NAMALWA (cell line): ENCODE measurements at regions not wholly inside any gene's neighbourhood (a gene's known extent, or its start where the extent isn't known, plus 50 kb on each side); places are given as distances from the start of the nearest gene placed in this dataset.
"Not testable (repeated sequence)": the region's sequence is repeated elsewhere in the genome, so short reads cannot be mapped to it uniquely, and the experiment has no call there.

Experiments
- DNase-seq: peaks from one replicate; pipeline ENCODE4 v3.0.0-alpha.2; 2015; ENCODE audit warnings: low spot score

- DNase-seq: no peak
Observed at GRCh38 chr3:21989341-21990042, 238.5 kb upstream of the ZNF385D start.

DNA sequence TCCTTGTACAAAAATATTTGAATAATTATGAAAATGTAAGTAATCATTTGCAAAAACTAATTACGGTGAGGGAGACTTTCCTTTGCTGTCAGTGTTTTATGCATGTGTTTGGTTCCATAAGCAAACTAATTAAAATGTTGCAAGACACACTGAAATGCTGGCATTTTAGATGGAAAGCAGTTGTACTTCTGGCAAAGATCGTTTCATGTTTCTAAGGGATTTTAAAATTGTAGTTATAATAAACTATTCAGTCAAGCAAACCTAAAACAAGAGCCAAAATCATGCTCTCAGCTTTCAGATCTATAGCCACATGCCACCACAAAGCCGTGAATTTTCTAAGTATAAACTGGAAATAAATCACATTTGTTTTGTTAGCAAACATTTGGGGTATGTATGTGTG is 240.1 kb upstream of the ZNF385D start:
- no peak for DNase-seq

GRCh38 chr3:21995079-21995607 is 244.1 kb upstream of the ZNF385D start:
- DNase-seq: no peak

GRCh38 chr3:22007368-22007767 is 256.4 kb upstream of the ZNF385D start:
- DNase-seq: no peak

DNA sequence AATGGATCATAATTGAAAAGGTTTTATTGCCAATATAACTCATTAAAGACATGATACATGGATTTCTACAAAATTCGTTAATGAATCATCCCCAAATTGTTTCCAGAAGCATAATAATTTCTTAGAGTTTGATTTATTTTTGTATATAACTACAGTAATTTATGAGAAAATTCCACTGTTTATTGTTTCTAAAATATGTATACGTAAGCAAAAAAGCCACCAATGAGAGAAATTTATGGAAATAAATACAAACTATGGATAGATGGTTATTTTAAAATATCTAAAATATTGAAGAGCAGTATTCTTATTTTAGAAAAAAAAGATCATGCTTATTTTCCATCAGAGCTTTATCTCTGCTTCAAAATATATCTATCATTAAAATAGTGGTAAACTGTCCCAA is 260.0 kb upstream of the ZNF385D start:
- no peak for DNase-seq

DNA sequence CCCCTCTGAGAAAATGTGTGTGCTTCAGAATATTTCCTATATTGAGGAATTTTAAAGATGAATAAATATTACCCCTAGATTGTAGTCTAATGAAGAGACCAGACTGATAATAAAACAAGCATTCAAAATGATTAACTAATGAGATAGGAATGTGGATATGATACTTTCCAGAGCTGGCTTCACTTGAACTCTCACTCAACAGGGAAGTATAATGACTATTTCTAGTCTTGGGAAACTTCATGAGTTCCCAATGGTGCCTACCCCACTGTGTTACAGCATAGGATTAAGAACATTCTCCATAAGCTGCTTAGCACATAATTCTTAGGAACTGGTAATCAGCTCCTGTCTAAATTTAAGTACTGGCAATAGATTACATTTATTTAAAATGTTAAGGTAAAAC is 261.5 kb upstream of the ZNF385D start:
- no peak for DNase-seq

DNA sequence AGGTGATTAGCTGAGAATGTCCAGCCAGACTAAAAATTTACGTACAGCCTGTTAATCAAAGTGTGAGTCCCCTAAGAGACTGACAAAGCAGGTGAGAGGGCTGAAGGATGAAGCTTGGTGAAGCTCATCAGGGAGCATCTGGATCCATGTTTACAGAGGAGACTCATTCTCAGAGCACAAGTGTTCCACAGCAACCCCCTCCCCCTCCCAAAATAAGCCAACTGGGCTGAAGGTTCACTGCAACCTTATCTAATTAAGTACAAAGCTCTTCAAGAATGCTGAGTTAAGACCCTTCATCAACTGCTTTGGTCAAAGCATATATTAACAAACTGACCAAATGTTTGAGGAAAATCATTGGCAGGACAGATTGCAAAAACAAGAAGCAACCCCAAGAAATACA is 262.6 kb upstream of the ZNF385D start:
- DNase-seq: no peak

DNA sequence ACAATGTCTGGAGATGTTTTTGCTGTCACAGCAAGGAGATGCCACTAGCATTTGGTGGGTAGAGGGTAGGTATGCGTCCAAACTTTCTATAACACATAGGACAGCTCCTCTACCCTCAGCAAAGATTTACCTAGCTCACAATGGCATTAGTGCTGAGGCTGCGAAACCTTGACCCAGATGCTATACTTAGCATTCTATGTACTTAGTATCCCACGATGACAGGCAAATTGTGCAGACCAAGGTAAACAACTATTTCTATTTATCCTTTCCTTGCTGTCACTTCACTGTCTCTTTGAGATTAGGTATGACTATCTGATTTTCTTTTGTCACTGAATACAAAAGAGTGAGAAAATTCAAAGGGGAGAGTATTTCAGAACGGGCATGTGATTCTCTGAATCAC is 265.2 kb upstream of the ZNF385D start:
- DNase-seq: no peak

GRCh38 chr3:22024638-22025037 is 273.6 kb upstream of the ZNF385D start:
- not testable (repeated sequence) for DNase-seq

DNA sequence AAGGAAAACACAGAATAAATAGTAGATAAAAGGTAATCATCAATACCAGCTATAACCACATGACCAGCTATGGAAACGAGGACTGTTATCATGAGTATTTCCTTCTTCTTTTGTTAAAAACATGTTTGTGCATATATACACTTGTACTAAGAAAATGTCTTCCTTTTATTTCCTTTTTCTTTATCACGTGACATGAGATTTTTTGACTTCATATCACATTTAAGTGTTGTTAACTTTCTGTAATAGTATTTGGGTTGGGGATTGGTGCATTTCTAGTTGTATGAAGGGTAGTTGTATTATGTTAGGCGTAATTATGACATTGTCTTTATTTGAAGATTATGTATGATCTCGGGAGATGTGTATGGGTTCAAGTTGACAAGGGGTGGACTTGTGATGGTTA is 278.5 kb upstream of the ZNF385D start:
- no peak for DNase-seq

- no peak for DNase-seq
Observed at GRCh38 chr3:22039161-22039560, 288.2 kb upstream of the ZNF385D start.

- no peak for DNase-seq
Observed at GRCh38 chr3:22040150-22040549, 289.1 kb upstream of the ZNF385D start.

- no peak for DNase-seq
Observed at GRCh38 chr3:22045882-22046281, 294.9 kb upstream of the ZNF385D start.

DNA sequence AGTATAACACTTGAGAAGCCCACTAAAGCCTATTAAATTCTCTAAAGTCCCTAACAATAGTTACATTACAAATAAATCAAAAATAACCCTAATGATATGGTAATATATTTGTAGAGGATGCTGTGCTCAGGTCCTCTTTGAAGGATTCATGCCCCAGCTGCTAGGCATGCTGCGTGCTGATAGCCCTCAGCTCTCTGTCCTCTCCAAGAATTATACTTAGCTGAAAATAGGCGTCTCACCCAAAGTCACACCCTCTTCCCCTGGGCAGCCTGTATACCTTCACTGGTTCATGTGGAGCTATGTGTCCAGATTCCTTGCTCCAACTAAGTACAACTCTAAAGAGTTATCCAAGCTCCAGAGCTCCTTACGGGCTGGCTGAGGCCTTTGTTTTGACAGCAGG is 312.5 kb upstream of the ZNF385D start:
- no peak for DNase-seq

DNA sequence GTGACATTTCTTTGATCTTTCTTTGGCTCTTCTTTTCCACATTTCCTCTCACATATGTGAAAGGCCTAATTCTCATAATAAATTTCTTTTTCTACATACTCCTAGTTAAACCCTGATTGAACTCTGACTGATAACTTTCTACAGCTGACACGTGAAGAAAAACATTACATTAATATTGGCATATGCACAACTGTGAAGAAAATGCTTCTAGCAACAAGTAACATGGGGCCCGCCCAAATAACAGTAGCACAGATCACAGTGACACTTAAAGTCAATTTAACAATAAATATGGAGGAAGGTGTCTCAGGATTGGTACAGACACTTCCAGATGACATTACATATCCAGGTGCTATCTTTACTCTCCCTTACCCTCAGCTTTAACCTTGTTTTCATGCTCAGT is 317.6 kb upstream of the ZNF385D start:
- DNase-seq: no peak

- no peak for DNase-seq
Observed at GRCh38 chr3:22088204-22088603, 337.2 kb upstream of the ZNF385D start.

DNA sequence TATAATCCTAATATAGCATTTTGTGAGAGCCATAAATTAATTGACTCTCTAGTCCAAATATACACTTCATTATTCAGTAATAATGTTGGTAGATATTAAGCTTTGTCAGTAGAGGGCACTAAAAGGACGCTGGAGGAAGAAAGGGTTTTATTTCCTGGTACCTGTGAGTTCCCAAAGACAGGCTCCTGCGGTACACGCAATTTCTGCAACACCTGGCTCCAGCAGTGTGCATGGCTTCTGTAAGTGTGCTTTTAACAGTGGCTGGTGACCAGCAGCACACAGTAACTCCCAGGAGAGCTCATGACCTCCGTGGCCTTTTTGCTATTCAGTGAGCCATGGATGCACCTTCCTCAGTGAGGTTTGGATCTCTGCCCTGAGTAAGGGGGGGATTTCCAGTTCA is 338.3 kb upstream of the ZNF385D start:
- peak; percentile 51 for DNase-seq

DNA sequence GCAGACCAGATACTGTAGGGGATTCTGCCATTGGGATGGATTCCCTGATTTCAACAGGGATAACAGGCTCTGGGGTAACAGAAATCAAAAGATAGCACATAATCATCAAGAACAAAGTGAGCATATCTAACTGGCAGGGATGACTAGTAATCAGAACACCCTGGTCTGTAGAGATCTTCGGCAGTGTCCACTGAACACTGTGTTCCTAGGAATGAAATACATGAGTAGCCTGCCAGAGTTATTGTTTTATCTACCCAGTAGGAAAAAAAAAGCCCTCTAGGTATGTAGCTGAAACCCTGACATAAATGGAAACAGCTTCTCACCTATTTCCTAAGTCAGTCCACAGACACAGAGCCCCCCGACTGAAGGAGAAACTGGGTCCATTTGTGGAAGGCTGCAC is 340.3 kb upstream of the ZNF385D start:
- no peak for DNase-seq

DNA sequence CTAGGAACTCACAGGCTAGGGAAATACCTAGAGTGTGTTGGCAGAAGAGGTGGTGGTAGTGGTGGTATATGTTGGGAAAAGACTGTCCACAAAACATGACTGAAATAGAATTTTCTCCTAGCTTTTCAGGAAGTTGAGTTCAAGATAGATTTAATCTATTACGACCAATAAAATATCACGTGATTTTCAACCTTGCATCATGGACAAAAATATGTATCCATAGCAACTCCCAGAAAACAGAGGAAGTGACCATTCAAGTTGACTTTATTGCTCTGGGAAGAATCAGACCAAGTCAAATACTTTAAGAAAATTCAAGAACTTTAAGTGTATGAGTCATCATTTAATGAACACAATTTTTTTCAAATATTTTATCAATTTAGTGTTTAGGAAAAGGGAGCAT is 347.0 kb upstream of the ZNF385D start:
- DNase-seq: no peak

GRCh38 chr3:22101351-22101750 is 350.3 kb upstream of the ZNF385D start:
- no peak for DNase-seq

- DNase-seq: no peak
Observed at GRCh38 chr3:22101811-22102210, 350.8 kb upstream of the ZNF385D start.

- DNase-seq: no peak
Observed at GRCh38 chr3:22103423-22103822, 352.4 kb upstream of the ZNF385D start.

DNA sequence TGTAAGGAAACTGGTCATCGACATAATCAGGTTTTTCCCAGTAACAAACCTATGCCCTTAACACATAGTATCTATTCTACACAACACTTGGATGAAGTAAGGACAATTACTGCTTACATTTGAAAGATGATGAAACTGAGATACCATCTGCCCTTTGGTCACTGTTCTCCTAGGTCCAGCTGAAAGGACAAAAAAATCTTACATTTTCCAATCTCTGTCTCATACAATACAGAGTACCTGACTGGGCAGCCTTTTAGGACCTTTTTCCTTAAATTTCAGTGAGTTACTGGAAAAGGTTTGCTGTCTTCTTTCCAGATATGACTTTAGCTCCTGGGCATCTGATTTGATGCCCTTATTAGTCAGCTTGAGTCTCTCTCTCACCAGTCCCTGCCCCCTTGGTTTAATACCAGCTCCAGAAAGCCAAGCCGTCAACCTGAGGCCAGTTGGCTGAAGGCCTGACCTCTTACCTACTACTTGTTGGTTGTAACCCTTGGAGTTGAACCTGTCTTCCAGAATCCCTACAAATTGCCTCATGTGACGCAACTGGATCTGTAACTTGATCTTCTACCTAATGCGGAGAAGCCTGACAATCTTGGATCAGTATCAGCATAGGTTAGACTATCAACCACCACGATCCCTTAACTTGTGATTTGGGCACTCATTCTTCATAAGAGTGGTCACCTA is 355.3 kb upstream of the ZNF385D start:
- no peak for DNase-seq

GRCh38 chr3:22111226-22111625 is 360.2 kb upstream of the ZNF385D start:
- DNase-seq: no peak
